ENCODE measurements at regions not wholly inside any gene's neighbourhood (a gene's known extent, or its start where the extent isn't known, plus 50 kb on each side); places are given as distances from the start of the nearest gene placed in this dataset.

- Mint-ChIP-seq H3K27me3 (ENCODE audit: low read depth) (no peaks in the 10 kb centered on the region), H3K36me3 (no peaks in the 10 kb centered on the region), H3K27ac (no peak overlapping the region), H3K9me3 (peaks cover 16% of the 10 kb centered on the region), H3K4me1 (no peaks in the 10 kb centered on the region), H3K4me3 (no peak overlapping the region)
- TF ChIP-seq CTCF (IDR thresholded peaks at IDR 0.05; ENCODE audit: unreplicated experiment): no peak
- DNase-seq (ENCODE audit: low spot score in 2 of 2, unreplicated experiment in 2 of 2): no peak
Measured at GRCh38 chr5:102554082-102554481, 55.3 kb upstream of the SLCO6A1 start.

- H3K36me3 Mint-ChIP-seq: no peaks in the 10 kb centered on the region
- H3K27ac Mint-ChIP-seq: no peak overlapping the region
- no peak for TF ChIP-seq CTCF (IDR thresholded peaks at IDR 0.05; ENCODE audit: unreplicated experiment)
- DNase-seq (ENCODE audit: low spot score in 2 of 2, unreplicated experiment in 2 of 2): no peak
- H3K4me1 Mint-ChIP-seq: no peaks in the 10 kb centered on the region
- H3K27me3 Mint-ChIP-seq (ENCODE audit: low read depth): no peaks in the 10 kb centered on the region
- no peak overlapping the region for H3K4me3 Mint-ChIP-seq
- H3K9me3 Mint-ChIP-seq: peaks cover 16% of the 10 kb centered on the region
Measured at GRCh38 chr5:102554728-102555127, 55.9 kb upstream of the SLCO6A1 start.

GRCh38 chr5:102561894-102562760 lies 63.3 kb upstream of the SLCO6A1 start:
- no peak overlapping the region for H3K4me3 Mint-ChIP-seq
- peak; percentile 50 for TF ChIP-seq CTCF (IDR thresholded peaks at IDR 0.05; ENCODE audit: unreplicated experiment)
- no peak overlapping the region for H3K27ac Mint-ChIP-seq
- no peak for DNase-seq (ENCODE audit: low spot score in 2 of 2, unreplicated experiment in 2 of 2)
- H3K4me1 Mint-ChIP-seq: no peaks in the 10 kb centered on the region
- H3K36me3 Mint-ChIP-seq: no peaks in the 10 kb centered on the region
- no peaks in the 10 kb centered on the region for H3K27me3 Mint-ChIP-seq (ENCODE audit: low read depth)
- H3K9me3 Mint-ChIP-seq: peaks cover 44% of the 10 kb centered on the region

GRCh38 chr5:102570747-102571146 lies 71.9 kb upstream of the SLCO6A1 start:
- Mint-ChIP-seq H3K27me3 (ENCODE audit: low read depth) (peaks cover 5% of the 10 kb centered on the region), H3K9me3 (peaks cover 7% of the 10 kb centered on the region), H3K27ac (no peak overlapping the region), H3K4me3 (no peak overlapping the region), H3K4me1 (no peaks in the 10 kb centered on the region), H3K36me3 (no peaks in the 10 kb centered on the region)
- TF ChIP-seq CTCF (IDR thresholded peaks at IDR 0.05; ENCODE audit: unreplicated experiment): no peak
- no peak for DNase-seq (ENCODE audit: low spot score in 2 of 2, unreplicated experiment in 2 of 2)

GRCh38 chr5:102578362-102578761 lies 79.6 kb upstream of the SLCO6A1 start:
- no peaks in the 10 kb centered on the region for H3K9me3 Mint-ChIP-seq
- TF ChIP-seq CTCF (IDR thresholded peaks at IDR 0.05; ENCODE audit: unreplicated experiment): no peak
- no peak overlapping the region for H3K27ac Mint-ChIP-seq
- no peaks in the 10 kb centered on the region for H3K36me3 Mint-ChIP-seq
- H3K4me3 Mint-ChIP-seq: no peak overlapping the region
- no peaks in the 10 kb centered on the region for H3K27me3 Mint-ChIP-seq (ENCODE audit: low read depth)
- H3K4me1 Mint-ChIP-seq: peaks cover 6% of the 10 kb centered on the region
- no peak for DNase-seq (ENCODE audit: low spot score in 2 of 2, unreplicated experiment in 2 of 2)
